AG04449 (cell line): ENCODE measurements at regions not wholly inside any gene's neighbourhood (a gene's known extent, or its start where the extent isn't known, plus 50 kb on each side); places are given as distances from the start of the nearest gene placed in this dataset.
A peak's percentile ranks its signal among the peaks of the same experiment; 100 is the strongest.

Experiments used
- CTCF ChIA-PET: fragments of 350-600 bp; formaldehyde crosslinking; extraction: SDS; loops from one replicate; lab custom pipeline; 2021; ENCODE audit warnings: antibody characterized with exemption; lab: Yijun Ruan, JAX
- POLR2A ChIA-PET: fragments of 400-600, 350-600 bp; formaldehyde crosslinking; extraction: SDS; loops from one replicate; lab custom pipeline; 2020; ENCODE audit warnings: antibody characterized with exemption, inconsistent platforms; lab: Yijun Ruan, JAX
- DNase-seq: peaks from one replicate; pipeline ENCODE4 v3.0.0-alpha.2; 2010; ENCODE audit warnings: low read depth, low spot score
- H3K4me3 ChIP-seq: 2 replicates; pipeline ENCODE4 v1.5.1; 2011; ENCODE audit warnings: low read depth, mild to moderate bottlenecking, control low read depth, low read length
- CTCF ChIP-seq: IDR thresholded peaks from one replicate; pipeline ENCODE4 v1.5.1; 2011; ENCODE audit warnings: mild to moderate bottlenecking, moderate library complexity, low read length, control low read depth, inconsistent platforms; ENCODE audit not compliant: insufficient read depth; ENCODE audit errors: missing control alignments

- POLR2A ChIA-PET: interaction anchor here (0.7 kb wide), 1 partner anchor 32 kb away, joined by 4 read pairs; no protein-coding TSS in a partner anchor
- CTCF ChIA-PET: no interaction called here
- no peak for TF ChIP-seq CTCF
- no peak overlapping the region for H3K4me3 ChIP-seq
- DNase-seq: no peak
Measured at GRCh38 chr12:68489273-68489672, 121.4 kb upstream of the RAP1B start.

GRCh38 chr12:68490476-68490875 lies 120.2 kb upstream of the RAP1B start:
- H3K4me3 ChIP-seq: no peak overlapping the region
- CTCF ChIA-PET: no interaction called here
- POLR2A ChIA-PET: no interaction called here
- no peak for DNase-seq
- no peak for TF ChIP-seq CTCF

GRCh38 chr12:68491204-68491960 lies 119.3 kb upstream of the RAP1B start:
- H3K4me3 ChIP-seq: no peak overlapping the region
- CTCF ChIA-PET: no interaction called here
- no peak for DNase-seq
- POLR2A ChIA-PET: no interaction called here
- no peak for TF ChIP-seq CTCF

GRCh38 chr12:68495336-68496070 lies 115.2 kb upstream of the RAP1B start:
- ChIA-PET POLR2A (no interaction called here), CTCF (interaction anchor here (1.2 kb wide), 1 partner anchor 10 kb away, joined by 3 read pairs; no protein-coding TSS in a partner anchor)

GRCh38 chr12:68497107-68497506 lies 113.6 kb upstream of the RAP1B start:
- TF ChIP-seq CTCF: no peak
- CTCF ChIA-PET: interaction anchor here (1.6 kb wide), 1 partner anchor 138 kb away, joined by 9 read pairs; no protein-coding TSS in a partner anchor
- H3K4me3 ChIP-seq: no peak overlapping the region
- POLR2A ChIA-PET: interaction anchor here (0.6 to 1.3 kb wide), 4 partner anchors 30 to 132 kb away, joined by 3 to 5 read pairs (median 4); partner anchors contain the start of gene RAP1B
- DNase-seq: no peak

More at GRCh38 chr12:68495336-68496070, 115.2 kb upstream of the RAP1B start:
- no peak overlapping the region for H3K4me3 ChIP-seq
- TF ChIP-seq CTCF: no peak
- no peak for DNase-seq

GRCh38 chr12:68497702-68498101 lies 113.0 kb upstream of the RAP1B start:
- POLR2A ChIA-PET: interaction anchor here (0.7 to 1.3 kb wide), 4 partner anchors 18 to 133 kb away, joined by 3 to 5 read pairs (median 4); partner anchors contain the start of gene RAP1B
- no peak overlapping the region for H3K4me3 ChIP-seq
- CTCF ChIA-PET: interaction anchor here (1.6 kb wide), 1 partner anchor 138 kb away, joined by 9 read pairs; no protein-coding TSS in a partner anchor
- no peak for TF ChIP-seq CTCF
- DNase-seq: peak; percentile 99
